ENCODE measurements at regions not wholly inside any gene's neighbourhood (a gene's known extent, or its start where the extent isn't known, plus 50 kb on each side); places are given as distances from the start of the nearest gene placed in this dataset.

- no peak for DNase-seq (ENCODE audit: low spot score)
Observed at GRCh38 chr16:79833559-79833958, 233.0 kb upstream of the MAF start.

DNA sequence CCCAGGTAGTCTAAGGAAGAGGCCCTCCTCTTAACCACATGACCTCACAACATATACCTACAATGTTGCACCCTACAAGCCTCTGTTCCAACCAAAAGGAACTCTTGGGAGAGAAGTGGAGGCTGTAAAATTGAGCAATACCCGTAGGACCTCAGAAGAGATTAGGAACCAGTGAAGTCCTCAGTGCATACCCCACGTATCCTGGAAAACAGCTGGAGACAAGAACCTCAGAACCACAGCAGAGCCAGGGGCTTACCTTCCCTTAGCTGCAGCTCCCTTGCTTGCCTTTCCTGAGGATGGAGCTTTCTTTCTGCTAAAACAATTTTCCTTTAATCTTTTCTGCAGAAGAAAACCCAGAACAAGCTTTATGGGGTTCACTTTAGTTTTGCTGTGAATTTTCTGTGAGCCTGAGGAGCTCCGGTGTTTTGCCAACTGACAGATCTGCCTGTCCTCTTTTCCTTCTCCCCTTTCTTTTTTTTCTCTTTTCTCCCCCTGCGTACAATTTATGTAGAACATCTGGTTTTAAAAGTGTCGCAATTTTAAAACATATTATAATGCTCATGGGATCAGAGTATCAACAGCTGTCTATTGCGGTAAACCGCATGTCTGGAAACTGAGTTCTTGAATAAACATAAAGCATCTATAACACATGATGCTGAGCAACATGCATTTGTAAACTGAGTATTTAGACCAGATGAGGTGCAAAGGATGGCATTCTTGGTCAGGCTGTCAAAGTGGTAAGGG is 226.4 kb upstream of the MAF start:
- no peak for DNase-seq (ENCODE audit: low spot score)

DNA sequence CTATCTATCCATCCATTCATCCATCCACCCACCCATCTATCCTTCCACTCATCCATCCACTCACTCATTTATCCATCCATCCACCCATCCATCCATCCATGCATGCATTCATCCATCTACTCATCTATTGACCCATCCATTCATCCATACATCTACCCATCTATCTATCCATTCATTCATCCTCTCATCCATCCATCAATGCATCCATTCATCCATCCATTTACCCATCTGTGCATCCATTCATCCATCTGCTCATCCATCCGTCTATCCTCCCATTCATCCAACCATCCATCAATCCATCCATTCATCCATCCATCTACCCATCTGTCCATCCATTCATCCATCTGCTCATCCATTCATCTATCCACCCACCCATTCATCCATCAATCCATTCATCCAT is 224.5 kb upstream of the MAF start:
- no peak for DNase-seq (ENCODE audit: low spot score)

DNA sequence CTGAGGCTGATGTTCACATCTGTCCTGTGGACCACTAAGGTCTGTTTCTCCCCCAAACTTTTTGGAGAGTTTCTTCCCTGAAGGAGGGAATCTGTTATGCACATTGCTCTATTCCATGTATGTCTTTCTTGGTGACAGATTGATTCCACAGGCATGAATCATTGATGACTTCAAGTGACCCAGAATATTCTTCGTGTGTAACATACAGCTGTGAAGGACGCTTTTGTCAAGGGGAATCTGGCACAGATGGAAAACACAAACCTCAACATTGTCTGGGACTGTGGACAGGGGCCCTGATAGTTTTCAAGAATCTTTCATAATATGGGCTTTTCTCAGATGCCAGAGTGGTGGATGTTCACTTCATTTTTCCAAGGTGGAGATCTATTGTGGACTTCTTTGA is 223.1 kb upstream of the MAF start:
- no peak for DNase-seq (ENCODE audit: low spot score)

- DNase-seq (ENCODE audit: low spot score), result no peak
Observed at GRCh38 chr16:79821911-79822310, 221.4 kb upstream of the MAF start.

DNA sequence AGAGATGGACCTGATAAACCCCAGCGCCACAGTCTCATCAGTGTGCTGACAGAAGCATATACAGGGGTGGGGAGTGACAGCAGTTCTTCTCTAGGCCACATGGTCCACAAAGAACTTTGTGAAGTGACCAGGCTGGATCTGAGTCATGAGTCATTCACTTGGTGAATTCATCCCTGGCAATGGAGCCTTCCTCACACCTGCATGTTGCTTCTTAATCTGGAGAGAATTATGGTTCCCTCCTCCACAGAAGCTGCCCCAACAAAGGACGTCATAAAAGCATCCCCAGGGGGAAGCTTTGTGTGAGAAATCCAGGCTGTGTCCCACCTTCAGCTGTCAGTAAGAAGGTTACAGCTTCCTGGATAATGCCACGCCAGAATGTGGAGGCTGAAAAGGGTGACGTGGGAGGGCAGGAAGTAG is 215.6 kb upstream of the MAF start:
- DNase-seq (ENCODE audit: low spot score), result no peak

DNA sequence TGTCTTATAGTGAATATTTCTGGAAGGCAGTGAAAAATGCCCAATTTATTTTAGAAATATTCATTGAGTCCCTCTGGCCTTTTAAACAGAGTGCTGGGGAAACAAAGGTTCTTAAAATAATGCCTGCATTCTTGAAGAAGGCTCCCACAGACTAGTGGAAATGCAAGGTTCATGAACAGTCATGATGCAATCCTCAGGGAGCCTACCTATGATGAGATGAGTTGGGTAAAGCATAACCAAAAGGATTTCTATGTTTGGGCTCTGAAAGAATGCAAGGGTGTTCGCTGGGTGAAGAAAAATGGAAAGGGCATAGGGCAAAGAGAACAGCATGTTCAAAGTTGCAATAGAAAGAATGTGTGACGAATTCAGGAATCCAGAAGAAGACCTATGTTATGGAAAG is 214.5 kb upstream of the MAF start:
- no peak for DNase-seq (ENCODE audit: low spot score)

DNA sequence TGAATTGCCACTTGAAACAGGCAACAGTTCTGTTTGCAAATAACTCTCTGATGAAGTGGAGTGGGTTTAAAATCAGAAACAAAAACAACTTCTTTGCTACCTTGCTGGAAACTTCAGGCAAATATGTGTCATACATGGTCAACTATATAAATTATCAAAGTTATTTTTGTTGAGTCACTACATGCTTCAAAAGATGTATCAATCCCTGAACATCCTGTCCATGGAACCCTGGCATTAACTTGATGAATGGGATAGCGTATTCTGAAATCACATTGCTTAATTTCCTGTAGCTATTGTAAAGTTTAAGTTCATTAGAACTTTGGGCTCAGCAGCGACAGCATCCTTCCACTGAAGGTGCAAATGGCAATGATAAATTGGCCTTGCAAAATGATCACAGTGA is 213.6 kb upstream of the MAF start:
- DNase-seq (ENCODE audit: low spot score), result no peak

GRCh38 chr16:79811541-79811940 is 211.0 kb upstream of the MAF start:
- DNase-seq (ENCODE audit: low spot score), result no peak

DNA sequence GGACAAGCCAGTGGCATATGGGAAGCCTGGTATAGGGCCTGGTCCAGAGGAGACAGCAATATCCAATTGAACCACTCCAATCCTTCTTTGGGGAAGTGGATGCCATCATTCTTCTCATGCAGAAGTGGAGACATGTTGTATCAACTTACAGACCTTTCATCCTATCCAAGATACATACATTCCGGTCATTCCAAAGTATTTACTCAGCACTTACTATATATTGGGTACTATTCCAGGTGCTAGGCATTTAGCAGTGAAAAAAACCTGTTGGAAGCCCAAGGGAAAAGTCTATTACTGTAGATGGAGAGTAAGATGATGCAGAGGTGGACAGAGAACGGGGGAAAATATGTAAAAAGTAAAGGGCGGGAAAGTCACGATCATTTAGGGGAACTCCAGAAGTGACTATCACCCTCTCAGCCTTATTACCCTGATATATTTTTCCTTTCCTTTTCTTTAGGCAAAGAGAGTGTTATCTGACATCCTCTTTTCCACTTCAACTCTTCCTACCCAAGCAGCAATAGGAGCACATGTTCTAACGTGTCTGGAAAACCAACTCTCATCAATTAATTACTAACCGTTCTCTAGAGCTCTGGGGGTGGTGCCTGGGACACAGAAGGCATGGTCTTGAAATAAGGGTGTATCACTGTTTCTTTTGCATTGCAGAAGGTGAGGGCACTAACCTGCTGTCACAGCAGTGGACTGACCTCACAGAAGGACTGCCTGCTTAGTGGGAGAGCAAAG is 210.1 kb upstream of the MAF start:
- DNase-seq (ENCODE audit: low spot score), result no peak

DNA sequence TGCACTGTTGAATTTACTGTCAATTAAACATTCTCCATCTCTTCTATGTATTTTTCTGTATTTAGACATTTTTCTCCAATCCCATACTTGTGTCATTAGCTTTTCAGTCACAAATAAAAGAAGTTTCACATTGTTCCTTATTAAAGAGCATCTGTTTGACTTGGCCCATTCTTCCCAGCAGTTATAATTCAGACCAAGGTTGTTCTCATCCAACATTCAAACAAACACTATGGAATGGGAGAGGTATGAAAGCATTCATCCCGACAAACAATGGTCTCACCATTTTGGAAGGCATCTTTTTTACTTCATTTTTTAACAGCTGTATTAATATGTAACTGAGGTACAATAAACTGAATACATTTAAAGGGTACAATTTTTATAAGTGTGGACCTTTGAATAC is 208.8 kb upstream of the MAF start:
- no peak for DNase-seq (ENCODE audit: low spot score)

DNA sequence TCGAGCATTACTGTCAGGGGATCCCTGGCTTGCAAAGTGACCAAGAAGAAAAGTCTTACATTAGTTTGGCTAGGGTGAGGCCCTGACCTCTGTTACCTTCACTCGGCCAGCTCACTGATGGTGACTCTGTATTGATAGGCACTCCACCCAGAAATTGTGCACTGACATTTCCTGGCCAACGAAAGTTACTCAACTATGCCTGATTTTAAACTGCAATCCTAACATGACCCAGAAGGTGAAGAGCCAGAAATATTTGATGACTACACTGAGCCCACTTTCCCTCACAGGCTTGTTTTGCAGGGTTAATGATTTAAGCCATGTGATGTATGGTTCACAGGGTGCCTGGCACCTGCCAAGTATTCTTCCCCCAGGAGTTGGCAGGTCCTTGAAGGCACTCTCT is 208.2 kb upstream of the MAF start:
- DNase-seq (ENCODE audit: low spot score), result no peak

DNA sequence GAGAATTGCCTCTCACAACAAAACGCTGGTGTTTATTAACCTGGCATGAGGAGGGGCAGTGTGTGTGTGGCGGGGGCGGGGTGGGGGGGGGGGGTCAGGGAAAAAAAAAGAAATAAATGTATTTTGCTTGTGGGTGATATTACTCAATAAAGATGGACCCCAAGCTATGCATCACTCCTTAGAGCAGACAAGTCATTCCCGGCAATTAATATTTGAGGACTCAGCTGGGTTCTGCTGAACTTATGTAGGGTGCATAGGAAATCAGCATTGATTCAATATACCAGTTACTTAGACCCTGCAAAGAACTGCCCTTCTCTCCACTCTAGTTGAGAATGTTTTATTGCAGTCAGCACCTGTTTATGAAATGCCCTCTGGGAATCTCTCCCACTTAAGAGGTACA is 206.2 kb upstream of the MAF start:
- no peak for DNase-seq (ENCODE audit: low spot score)

DNA sequence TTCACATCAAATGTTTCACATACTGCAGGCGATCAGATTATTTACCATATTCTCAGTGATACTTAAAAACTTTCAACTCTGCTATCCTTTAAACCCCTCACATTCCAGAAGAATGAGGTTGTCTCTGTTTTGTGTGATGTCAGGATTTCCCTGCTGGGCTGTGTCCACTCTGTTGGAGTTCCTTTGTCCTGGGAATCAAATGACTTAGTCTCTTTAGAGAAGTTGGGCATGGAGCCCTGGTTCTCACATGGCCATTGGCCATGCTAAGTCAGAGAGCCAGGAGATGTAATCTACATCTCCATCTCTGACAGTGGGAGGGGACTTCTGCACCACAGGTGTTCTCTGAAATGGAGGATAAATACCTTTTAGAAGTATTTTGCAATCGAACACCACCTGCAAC is 205.1 kb upstream of the MAF start:
- no peak for DNase-seq (ENCODE audit: low spot score)

GRCh38 chr16:79801646-79802045 is 201.1 kb upstream of the MAF start:
- no peak for DNase-seq (ENCODE audit: low spot score)

DNA sequence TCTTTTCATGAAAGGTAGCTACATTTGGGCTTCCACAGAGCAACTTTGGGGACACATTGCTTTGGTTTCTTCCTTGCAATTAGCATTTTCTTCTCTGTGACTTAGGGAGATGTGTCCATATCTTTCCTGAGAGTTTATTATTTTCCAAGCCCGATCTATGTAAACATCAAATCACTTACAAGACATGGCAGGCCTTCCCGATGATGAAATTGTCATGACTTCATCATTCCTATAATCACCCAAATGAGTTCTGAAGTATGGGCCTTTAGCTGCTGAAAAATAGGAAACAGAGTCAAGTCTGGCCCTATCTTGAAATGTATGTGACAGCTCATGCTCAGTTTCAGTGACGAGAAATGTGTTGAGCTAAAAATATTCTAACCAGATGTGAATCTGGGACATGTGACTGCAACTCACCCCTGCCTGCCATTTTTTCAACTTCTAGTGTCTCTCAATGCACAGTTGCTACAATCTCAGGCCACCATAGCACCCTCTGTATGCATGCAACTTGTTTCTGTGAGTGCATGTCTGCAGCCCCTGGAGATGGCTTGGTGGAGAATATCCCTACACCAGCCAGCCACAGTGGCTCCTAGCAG is 199.6 kb upstream of the MAF start:
- DNase-seq (ENCODE audit: low spot score), result no peak

DNA sequence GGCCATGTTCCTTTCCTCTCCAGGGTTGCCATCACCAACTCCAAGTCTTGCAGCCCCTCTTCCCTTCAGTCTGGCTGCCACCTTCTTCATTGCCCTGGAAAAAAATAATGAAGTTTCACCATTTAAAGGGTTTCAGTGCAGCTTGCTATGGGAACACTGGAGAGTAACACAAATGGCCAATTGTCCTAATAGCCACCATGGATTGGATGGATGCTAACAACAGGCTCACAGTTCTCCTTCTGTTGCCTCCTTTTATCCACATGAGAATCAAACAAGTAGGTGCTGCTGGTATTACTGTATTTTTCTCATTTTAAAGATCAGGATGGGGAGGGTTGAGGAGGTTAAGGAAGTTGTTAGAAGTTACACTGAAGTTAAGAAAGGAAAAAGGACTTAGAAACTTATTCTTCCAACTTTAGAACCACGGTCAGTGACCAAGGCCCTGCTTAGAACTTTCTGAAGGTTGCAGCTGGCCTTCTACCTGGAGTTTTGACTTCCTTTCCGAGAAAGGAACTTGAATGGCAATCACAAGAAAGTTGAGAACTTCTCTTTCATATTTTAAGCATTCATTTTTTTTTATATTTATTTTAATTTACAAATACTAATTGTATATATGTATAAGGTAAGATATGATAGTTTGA is 198.0 kb upstream of the MAF start:
- DNase-seq (ENCODE audit: low spot score), result no peak

DNA sequence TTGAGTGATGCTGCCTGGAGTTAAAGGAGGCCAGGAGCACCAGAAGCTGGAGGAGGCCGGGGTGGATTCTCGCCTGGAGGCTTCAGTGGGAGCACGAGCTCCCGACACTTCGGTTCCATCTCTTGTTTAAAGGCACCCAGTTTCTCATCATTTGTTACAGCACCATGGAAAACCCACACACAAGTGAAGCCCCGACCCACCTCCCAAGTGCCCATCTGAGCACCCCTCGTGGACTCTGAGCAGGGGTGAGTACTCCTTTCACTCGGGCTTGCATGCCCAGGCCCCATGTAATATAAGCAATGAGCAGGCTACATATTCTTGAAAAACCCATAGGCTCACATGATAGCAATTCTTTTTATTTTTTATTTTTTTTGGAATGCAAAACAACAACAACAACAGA is 196.9 kb upstream of the MAF start:
- DNase-seq (ENCODE audit: low spot score), result no peak

- no peak for DNase-seq (ENCODE audit: low spot score)
Observed at GRCh38 chr16:79795556-79795955, 195.0 kb upstream of the MAF start.

DNA sequence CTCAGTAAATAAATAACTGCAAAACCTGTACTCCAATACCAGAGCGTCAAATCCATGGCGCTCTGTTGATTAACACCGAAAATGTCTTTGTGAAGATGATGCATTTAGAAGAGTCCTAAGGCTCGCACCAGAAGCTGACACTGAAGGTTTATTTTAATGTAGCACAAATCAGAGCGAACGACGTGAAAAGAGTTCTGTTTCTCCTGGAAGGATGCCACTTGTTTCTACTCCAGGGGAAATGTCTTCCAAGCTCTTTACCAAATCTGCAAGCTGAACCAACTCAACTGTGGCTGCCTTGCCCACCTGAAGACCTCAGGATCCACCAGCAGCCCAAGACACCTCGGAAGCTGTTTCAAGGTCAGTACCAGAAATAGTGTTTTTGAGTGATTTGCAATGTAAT is 194.4 kb upstream of the MAF start:
- DNase-seq (ENCODE audit: low spot score), result no peak

GRCh38 chr16:79792664-79793351 is 192.3 kb upstream of the MAF start:
- no peak for DNase-seq (ENCODE audit: low spot score)

DNA sequence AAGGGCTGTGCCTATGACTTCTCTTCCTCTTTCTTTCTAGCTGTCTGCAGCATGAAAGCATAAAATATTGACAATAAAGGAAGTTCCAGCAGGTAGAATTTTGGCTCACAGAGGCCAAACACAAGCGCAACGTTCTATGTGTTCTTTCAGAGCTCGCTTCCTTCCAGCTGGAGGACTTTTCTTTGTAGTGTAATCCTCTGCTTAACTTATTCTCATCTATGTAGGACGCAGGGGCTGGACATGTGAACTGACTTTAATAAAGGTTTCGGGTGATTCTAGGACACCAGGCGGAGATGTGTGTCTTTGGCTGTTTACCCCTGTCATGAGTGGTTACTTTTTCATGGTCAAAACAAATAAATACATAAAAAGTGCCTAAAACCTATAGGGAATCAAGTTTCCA is 191.5 kb upstream of the MAF start:
- DNase-seq (ENCODE audit: low spot score), result no peak

Data from kidney capillary endothelial cell (primary cell).